ENCODE measurements at regions not wholly inside any gene's neighbourhood (a gene's known extent, or its start where the extent isn't known, plus 50 kb on each side); places are given as distances from the start of the nearest gene placed in this dataset.

DNA sequence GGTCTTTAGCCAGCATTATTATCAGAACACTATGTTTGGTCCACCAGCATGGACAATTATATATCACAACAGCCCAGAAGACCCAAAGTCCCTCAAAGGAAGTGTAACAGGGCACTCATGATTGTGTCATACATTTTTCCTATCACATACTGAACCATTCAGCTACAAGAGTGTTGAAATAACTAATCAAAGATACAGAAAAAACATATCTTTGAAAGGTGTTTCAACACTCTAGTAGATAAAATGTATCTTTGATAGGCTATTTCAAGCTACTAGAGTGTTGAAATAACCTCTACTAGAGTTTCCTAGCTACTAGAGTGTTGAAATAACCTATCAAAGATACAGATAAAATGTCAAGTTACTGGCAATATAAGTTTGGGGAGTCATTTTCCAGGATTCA is 545.0 kb downstream of the PRR16 start:
- no peak for FAIRE-seq
- DNase-seq (ENCODE audit: insufficient read length, low spot score): no peak
- TF ChIP-seq, protein P1, sequence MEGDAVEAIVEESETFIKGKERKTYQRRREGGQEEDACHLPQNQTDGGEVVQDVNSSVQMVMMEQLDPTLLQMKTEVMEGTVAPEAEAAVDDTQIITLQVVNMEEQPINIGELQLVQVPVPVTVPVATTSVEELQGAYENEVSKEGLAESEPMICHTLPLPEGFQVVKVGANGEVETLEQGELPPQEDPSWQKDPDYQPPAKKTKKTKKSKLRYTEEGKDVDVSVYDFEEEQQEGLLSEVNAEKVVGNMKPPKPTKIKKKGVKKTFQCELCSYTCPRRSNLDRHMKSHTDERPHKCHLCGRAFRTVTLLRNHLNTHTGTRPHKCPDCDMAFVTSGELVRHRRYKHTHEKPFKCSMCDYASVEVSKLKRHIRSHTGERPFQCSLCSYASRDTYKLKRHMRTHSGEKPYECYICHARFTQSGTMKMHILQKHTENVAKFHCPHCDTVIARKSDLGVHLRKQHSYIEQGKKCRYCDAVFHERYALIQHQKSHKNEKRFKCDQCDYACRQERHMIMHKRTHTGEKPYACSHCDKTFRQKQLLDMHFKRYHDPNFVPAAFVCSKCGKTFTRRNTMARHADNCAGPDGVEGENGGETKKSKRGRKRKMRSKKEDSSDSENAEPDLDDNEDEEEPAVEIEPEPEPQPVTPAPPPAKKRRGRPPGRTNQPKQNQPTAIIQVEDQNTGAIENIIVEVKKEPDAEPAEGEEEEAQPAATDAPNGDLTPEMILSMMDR (IDR thresholded peaks at IDR 0.05; ENCODE audit: insufficient read depth, missing control alignments): no peak

DNA sequence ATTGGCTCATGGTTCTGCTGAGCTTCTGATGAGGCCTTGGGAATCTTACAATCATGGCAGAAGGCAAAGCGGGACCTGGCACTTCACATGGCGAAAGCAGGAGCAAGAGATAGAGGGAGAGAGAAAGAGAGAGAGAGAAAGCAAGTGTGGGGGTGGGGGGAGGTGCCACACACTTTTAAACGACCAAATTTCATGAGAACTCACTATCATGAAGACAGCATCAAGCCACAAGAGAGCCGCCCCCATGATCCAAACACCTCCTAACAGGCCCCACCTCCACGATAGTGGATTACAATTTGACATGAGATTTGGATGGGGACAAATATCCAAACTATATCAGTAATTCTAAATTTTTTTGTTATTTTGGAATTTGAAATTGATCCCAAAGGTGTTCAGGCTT is 553.9 kb downstream of the PRR16 start:
- no peak for DNase-seq (ENCODE audit: insufficient read length, low spot score)
- TF ChIP-seq, protein P1 (IDR thresholded peaks at IDR 0.05; ENCODE audit: insufficient read depth, missing control alignments): no peak
- FAIRE-seq: no peak

DNA sequence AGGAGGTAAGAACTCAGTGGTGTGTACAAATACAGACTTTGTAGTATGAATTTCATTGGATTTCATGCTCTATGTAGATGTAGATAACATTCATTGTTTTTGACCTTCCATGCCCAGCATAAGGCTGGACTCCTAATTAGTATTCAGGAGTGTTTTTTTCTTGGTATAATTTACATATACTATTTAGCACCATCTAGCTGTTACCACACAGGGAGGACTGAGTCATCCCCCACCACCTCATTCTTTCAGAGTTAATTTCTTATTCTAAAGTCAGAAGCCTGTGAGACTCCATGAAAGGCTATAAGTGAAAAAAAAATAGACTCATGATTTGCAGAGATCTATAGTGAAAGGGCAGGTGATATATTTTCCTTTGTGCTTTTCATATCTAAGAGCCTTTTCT is 555.0 kb downstream of the PRR16 start:
- FAIRE-seq: no peak
- DNase-seq (ENCODE audit: insufficient read length, low spot score): no peak
- TF ChIP-seq, protein P1 (IDR thresholded peaks at IDR 0.05; ENCODE audit: insufficient read depth, missing control alignments): no peak

DNA sequence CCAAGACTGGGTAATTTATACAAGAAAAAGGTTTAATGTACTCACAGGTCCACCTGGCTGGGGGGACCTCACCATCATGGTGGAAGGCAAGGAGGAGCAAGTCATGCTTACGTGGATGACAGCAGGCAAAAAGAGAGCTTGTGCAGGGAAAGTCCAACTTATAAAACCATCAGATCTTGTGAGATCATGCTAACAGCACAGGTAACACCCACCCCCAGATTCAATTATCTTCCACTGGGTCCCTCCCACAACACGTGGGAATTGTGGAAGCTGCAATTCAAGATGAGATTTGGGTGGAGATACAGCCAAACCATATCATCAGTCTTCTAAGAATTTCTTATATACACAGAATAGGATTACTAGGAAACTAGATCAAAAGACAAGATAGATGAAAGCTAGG is 555.6 kb downstream of the PRR16 start:
- no peak for FAIRE-seq
- TF ChIP-seq, protein P1 (IDR thresholded peaks at IDR 0.05; ENCODE audit: insufficient read depth, missing control alignments): no peak

DNA sequence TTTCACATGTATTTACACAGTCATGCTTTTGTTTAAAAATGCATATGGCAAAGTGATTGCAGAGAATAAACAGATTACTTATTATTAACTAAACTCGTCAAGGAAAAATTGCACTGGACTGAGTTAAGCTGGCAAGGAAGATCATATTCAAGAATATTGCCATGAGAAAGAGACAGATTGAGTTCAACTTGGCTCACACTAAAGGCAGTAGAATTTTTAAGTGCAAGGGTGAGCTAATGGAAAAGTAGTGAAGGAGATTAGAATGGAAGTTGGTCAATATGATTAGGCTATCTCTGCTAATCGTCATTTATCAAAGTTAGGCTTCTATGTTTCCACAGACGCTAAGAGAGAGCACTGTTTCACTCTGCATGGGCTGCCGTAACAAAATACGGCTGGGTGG is 557.6 kb downstream of the PRR16 start:
- FAIRE-seq (no peak), DNase-seq (ENCODE audit: insufficient read length, low spot score) (no peak)
- TF ChIP-seq, protein P1 (IDR thresholded peaks at IDR 0.05; ENCODE audit: insufficient read depth, missing control alignments): no peak

More for the DNA sequence above, 555.6 kb downstream of the PRR16 start:
- no peak for DNase-seq (ENCODE audit: insufficient read length, low spot score)

DNA sequence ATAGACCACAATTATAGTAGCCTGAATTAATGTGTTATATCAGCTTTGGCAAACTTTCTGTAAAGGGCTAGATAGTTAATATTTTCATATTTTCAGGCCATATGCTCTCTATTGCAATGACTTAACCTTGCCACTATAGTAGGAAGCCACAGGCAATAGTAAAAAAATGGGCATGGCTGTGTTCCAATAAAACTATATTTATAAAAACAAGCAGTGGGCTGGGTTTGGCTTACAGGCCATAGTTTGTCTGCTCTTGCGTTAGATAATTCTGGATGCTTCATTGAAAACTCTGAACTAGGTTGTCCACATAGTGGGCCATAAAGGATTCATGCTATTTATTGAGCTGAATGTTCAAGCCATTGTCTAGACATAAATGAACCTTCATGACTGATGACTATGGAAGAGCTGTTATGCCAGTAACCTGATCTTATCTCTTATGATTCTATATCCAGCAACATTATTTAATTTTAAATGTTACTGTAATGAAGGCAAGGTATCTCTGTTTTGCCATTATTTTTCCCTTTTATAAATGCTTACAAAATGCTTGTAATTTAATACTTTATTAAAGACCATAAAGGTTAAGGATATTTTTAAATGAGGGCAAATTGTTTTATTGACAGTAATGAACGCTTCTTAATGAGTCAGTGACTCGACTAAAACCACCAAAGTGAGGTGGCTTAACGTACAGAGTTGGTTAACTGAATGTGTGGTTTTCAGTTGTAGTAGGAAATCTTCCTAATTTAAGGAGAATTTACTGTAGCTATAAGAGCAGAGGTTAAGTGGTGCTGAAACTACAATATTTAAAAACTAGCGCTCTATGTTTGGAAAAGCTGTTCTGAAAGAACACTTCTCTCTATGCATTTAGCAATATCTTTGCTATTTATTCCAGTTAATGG is 560.6 kb downstream of the PRR16 start:
- no peak for FAIRE-seq
- DNase-seq (ENCODE audit: insufficient read length, low spot score): no peak
- TF ChIP-seq, protein P1 (IDR thresholded peaks at IDR 0.05; ENCODE audit: insufficient read depth, missing control alignments): no peak

DNA sequence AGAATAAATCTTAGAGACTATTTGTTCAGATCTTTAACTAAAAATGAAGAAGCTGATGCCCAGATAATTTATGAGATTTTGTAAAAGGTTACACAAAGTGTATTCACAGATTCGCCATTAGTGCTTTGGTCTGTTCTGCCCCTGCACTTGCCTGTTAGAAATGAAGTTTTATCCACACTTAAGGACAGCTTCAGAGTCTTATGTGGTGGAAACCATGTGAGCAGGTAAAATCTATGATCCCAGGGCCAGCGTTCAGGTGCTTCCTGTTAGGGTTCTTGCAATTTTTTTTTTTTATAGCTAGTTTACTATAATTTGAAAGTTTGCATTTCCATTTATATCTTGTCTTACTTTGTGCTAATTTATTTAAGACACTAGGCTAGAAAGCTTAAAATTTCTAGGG is 561.6 kb downstream of the PRR16 start:
- TF ChIP-seq, protein P1 (IDR thresholded peaks at IDR 0.05; ENCODE audit: insufficient read depth, missing control alignments): no peak
- FAIRE-seq (no peak), DNase-seq (ENCODE audit: insufficient read length, low spot score) (no peak)

All from D721Med (cell line).